KBM-7 (cell line): ENCODE measurements at regions not wholly inside any gene's neighbourhood (a gene's known extent, or its start where the extent isn't known, plus 50 kb on each side); places are given as distances from the start of the nearest gene placed in this dataset.
A peak's percentile ranks its signal among the peaks of the same experiment; 100 is the strongest.

Source experiments
- DNase-seq: peaks from one replicate; pipeline ENCODE4 v3.0.0-alpha.2; 2015
- in situ Hi-C: fragments of 300-500 bp; cut with MboI; formaldehyde crosslinking; loops from 2 replicates; pipeline ENCODE4 v1.14.3; 2020; ENCODE audit warnings: low sequenced_read_pairs, low pct_unique_long_range_greater_than_20kb, mixed read lengths

DNA sequence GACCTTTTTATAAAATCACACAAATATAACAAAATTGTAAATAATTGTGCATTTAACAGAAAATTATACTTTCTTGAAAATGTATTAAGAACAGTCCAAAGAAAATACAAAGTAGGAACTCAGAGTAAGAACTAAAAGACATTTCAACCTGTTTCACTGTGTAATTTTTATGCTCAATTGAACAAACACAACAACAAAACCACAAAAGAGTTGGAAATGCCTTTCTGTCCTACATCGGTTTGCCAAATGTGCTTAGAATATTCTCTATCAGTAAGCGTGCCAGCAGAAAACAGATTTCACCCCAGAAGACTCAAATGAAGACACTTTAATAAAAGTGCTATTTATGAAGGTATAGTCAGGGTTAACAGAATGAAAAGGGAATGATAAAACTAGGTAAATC lies 592.1 kb downstream of the PRELID2 start:
- DNase-seq = no peak
- in situ Hi-C loops = no loop called here

DNA sequence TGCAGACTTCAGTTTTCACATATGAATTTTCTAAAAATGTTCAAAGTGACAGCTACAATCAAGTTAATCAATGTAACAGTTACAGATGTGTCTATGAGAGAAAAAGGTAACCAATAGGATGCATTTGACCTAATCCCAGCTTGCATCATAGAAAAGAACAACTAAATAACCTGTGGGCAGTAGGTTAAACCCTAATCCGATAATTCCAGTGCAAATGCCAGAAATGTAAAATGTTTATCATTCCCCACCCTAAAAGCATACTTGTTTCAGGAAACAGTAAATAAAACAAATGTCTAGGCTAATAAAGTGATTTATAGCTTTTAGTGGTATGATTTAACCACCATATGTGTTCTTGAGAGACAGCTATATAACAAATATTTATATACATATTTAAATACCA lies 592.6 kb downstream of the PRELID2 start:
- DNase-seq = no peak
- in situ Hi-C loops = no loop called here

- in situ Hi-C loops = no loop called here
Measured at GRCh38 chr5:145237843-145238242, 597.3 kb downstream of the PRELID2 start.

GRCh38 chr5:145236983-145237382 lies 598.2 kb downstream of the PRELID2 start:
- DNase-seq = no peak
- in situ Hi-C loops = no loop called here

More at GRCh38 chr5:145237843-145238242, 597.3 kb downstream of the PRELID2 start:
- DNase-seq = peak; percentile 68

- DNase-seq = no peak
- in situ Hi-C loops = no loop called here
Measured at GRCh38 chr5:145236127-145236526, 599.0 kb downstream of the PRELID2 start.

DNA sequence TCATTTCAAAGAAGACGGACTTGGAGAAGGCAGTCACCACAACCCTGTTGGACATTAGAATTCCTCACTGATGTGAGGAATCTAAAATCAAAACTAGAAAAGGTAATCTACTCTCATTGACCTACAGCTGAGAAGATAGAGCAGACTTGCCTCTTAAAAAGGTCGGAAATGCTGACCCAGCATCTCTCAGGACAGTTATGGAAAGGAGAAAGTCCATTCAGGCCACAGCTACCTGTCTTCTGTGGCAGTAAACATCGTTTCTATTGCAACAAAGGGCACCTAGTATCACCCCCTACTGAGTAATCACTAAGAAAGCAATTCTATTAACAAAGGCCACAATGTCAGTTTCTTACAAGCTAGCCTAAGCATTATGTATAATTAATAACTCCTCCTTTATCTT lies 601.7 kb downstream of the PRELID2 start:
- DNase-seq = no peak
- in situ Hi-C loops = no loop called here

- in situ Hi-C loops = no loop called here
- DNase-seq = no peak
Measured at GRCh38 chr5:145230781-145231180, 604.4 kb downstream of the PRELID2 start.

DNA sequence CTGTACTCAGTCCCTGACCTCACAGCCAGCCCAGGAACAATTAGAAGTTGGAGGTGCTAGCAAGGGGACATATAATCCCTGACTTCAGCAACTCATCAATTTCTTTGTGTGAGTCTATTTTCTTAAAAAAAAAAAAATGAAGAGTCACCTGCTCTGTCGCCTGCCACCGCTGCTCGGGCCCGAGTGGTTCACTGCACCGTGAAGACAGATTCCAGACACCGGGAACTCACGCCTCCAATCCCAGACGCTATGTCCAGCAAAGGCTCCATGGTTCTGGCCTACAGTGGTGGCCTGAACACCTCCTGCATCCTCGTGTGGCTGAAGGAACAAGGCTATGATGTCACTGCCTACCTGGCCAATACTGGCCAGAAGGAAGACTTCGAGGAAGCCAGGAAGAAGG lies 606.6 kb downstream of the PRELID2 start:
- DNase-seq = no peak
- in situ Hi-C loops = no loop called here

DNA sequence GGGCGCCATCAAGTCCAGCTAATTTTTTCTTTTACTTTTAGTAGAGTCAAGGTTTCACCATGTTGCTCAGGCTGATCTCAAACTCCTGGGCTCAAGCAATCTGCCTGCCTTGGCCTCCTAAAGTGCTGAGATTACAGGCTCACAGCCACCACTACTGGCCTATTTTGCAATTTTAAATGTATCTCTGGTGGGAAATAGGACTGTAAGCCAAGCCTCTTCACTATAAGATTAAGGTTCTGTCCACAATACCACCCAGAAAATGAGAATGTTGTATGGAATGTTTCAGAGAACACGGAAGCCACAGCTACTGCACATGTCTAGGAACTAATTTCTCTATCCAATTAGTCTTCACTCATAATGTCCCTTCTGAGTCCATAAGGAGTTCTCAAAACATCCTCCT lies 607.3 kb downstream of the PRELID2 start:
- DNase-seq = no peak
- in situ Hi-C loops = no loop called here

DNA sequence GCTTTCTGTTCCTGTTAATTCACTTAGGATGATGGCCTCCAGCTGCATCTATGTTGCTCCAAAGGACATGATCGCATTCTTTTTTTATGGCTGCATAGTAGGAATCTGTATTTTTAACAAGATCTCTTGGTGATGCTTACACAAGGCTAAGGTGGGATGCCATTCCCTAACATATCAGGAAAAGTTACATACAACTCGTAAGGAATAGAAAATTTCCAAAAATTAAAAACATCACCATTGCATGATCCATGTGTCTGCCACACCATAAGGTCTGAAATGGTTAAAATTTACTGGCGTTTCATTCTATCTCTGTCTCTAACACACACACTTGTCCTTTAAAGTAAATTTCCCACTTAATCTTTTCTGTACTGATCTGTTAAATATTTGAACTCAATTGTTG lies 608.4 kb downstream of the PRELID2 start:
- no peak for DNase-seq
- in situ Hi-C loops = no loop called here

DNA sequence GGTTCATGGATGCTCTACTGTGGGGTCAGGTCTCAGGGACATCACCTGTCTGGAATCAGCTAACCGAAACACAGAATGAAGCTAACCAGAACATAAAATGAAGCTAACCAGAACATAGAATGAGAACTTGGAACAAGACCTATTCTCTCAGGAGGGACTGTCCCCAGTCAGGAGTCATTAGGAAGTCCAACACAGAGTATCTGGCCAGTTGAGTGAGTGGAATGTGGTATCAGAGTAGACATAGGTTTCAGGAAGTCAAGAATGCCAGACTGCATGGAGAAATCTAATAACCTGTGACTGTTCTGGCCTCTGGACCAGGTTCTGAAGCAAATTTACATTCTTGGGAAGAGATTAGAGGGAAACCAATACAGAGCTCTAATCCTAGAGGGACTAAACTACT lies 609.6 kb downstream of the PRELID2 start:
- in situ Hi-C loops = no loop called here

DNA sequence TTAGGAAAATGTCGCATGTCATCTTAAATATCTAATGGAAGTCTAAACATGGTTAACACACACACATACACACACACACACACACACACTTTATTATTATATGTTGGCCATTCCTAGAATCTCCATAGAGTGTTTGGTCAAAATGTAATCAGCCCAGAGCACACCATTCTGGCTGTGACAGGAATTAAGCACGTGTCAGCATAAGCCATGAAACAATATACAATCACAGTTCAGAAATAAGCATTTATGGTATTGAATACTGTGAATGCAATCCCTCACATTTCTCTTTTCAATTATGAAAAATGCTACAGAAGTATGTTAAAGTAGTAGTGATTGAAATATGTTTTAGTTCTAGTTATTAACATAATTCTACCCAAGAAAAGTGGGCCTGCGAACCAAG lies 611.6 kb downstream of the PRELID2 start:
- in situ Hi-C loops = no loop called here
- no peak for DNase-seq

More for the DNA sequence above, 609.6 kb downstream of the PRELID2 start:
- DNase-seq = no peak

DNA sequence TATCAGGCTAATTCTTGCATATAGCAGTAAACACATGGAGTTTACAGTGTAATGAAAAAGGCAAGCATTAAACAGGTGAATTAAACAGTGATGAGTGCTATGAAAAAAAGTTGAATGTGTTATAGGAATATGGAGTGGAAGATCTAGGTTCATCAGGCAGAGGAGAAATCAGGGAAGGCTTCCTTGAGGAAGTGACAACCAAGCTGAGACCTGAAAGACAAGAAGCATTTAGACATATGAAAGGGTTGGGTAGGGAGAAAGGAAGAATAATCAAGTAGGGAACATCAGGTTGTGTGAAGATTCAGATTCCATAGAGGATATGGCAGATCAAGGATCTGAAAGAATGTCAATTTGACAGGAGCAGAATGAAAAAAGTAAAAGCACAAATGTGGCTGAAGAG lies 612.5 kb downstream of the PRELID2 start:
- DNase-seq = no peak
- in situ Hi-C loops = no loop called here

DNA sequence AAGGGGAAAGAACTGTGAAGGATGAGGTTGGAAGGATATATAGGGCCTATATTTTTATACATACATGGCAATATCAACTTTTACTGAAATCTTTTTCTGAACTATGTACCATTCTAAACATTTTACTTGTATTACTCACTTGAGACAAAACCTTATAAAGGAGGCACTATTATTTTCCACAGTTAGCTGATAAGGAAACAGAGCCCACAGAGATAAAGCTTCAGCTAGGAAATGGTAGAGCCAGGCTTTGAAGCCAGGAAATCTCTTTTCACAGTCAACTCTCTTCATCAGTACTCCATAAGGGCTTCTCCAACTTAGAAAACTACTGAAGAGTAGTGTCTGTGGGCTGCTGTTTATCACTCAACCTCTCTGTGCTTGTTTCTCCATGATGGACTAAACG lies 613.7 kb downstream of the PRELID2 start:
- DNase-seq = no peak
- in situ Hi-C loops = no loop called here

DNA sequence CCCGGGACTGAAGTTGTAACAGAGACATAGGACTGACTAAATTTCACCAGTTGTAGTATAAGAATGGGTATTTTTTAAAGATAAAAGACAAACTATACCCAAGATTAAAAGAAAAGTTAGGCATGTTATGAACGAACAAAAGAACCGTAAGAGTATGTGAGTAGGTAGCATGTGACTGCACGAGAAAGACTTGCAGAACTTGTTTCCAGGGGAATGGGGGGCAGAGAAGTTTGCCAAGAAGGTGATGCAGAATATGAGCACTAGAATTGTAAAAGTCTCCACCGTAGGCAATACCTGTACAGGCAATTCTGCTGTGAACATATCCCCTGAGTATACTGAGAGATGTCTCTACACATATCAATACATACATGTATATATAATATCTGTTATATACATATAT lies 614.7 kb downstream of the PRELID2 start:
- in situ Hi-C loops = no loop called here
- no peak for DNase-seq

DNA sequence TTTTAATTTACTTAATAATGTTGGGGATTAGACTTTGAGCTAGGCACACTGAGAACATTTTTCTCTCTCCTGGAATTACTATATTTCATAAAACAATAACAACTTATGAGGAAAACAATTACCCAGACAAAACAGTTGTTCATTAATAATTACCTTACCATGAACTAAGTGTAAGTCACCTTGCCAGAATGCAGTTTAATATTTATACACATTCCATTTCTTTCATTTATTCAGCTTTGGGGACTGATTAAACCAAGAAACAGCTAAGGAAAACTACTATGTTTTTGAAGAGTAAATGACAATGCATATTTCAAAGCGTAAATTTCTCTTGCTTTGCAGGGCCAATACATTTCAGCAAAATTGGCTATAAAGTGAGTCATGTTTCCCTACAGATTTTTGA lies 616.2 kb downstream of the PRELID2 start:
- no peak for DNase-seq
- in situ Hi-C loops = no loop called here

DNA sequence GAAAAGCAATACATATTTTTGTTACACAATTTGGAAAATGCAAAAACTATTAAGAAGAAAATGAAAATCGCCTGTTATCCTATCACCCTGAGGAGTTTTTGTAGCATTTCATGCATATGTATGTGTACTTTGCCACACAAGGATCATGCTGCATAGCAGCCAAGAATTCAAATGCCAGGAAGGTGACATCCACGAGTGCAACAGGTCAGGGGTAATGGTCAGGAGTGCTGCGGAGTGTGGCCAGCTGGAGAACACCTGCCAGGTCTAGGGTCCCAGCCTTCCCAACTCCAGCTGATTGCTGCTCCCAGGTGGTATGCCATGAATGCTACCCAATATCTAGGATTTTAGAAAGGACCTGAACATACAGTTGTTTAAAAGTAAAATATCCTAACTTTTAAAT lies 617.1 kb downstream of the PRELID2 start:
- in situ Hi-C loops = no loop called here
- no peak for DNase-seq

GRCh38 chr5:145210020-145210419 lies 625.1 kb downstream of the PRELID2 start:
- in situ Hi-C loops = no loop called here
- no peak for DNase-seq

- in situ Hi-C loops = no loop called here
- DNase-seq = no peak
Measured at GRCh38 chr5:145205546-145205945, 629.6 kb downstream of the PRELID2 start.

DNA sequence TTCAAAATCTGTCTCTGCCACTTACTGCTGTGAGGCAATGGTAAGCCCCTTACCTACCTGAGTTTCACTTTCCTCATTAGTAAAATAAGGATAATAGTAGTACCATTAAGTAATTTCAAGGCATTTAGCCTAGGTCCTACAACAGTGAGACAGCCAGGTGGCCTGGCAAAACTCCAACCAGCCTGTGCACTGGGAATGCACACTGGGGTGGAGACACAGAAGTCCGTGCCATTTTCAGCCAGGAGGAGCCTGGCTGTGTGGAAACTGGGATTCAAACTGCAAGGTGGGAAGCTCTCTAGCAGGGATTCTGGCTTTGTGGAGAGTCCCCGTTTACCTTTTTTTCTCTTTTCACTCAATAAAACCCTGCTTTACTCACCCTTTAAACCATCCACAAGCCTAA lies 630.4 kb downstream of the PRELID2 start:
- in situ Hi-C loops = no loop called here
- no peak for DNase-seq

DNA sequence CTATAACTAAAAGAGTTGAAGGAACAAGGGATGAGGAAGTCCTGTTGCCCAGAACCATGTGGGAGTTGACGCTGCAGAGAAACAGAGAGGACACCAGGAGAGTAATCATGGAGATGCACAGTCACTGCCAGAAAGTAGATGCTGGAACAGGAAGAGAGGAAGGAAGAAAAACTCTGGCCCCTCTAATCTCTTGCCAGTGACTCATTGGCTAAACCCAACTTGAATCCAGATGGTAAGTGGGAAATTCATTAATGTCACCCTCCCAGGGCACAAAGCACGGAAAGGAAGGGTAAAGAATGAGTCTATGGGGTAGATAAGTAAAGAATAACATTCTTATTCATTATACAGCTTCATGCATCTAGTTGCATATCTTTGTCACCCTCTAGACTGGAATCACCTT lies 631.9 kb downstream of the PRELID2 start:
- no peak for DNase-seq
- in situ Hi-C loops = no loop called here
